Gastroesophageal sphincter (tissue), 3 donors: ENCODE measurements at regions not wholly inside any gene's neighbourhood (a gene's known extent, or its start where the extent isn't known, plus 50 kb on each side); places are given as distances from the start of the nearest gene placed in this dataset.

ENCODE experiments used
- EP300 ChIP-seq: sonication (generic); formaldehyde crosslinking; IDR thresholded peaks from one replicate; pipeline ENCODE4 v1.6.1; 2017; ENCODE audit warnings: antibody characterized with exemption, mild to moderate bottlenecking
- POLR2AphosphoS5 ChIP-seq: sonication (generic); formaldehyde crosslinking; IDR thresholded peaks from one replicate; pipeline ENCODE4 v1.6.1; 2017; ENCODE audit warnings: antibody characterized with exemption
- TF ChIP-seq, protein P1 (sequence below), 4 experiments: fragments of 200-600 bp in 2 of 4; fragments of 450-650 bp in 2 of 4; sonication (generic) in 1 of 4; IDR thresholded peaks; one replicate each; pipeline ENCODE4 v1.5.1; 2017 to 2019; ENCODE audit warnings: antibody characterized with exemption in 4 of 4, mild to moderate bottlenecking in 2 of 4, moderate library complexity in 2 of 4

DNA sequence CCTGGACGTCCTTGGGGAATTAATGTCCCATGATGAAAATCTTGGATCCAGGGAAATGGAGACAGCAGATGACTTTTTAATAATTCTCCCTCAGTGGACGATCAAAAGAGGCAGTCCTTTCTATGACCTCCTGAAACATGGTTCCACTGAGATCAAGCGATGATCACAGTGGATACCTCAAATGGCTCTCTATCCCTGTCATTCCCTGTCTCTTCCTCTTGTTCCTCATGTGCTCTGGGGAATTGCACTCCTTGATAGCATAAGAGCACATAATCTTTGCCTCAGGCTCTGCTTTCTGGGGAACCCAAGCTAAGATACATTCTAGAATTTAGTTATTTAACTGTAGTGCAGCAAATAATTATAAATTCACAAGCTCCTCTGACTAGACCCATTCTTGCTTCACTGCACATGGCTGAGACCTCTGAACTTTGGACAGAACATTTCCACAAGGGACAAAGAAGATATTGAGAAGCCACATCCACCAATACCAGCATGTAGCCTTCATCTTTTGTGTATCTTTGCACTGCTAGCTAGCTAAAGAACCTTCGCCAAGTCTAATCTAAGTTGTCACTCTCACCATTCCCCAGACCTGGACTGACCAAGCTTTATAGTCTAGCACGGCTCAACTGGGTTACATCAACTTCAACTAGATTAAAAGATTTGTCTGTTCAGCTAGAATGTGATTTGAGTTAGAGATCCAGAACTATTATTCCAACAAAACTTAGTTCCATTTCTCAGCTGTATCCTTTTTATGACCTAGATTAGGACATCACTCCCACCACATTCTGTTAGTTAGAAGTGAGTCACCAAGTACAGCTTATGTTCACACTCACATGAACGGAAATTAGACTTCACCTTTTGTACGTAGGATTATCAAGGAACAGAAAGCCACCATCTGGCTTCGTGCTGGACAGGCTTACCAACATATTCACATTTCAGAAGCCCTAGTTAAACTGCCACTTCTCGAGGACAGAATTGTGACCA is 142.7 kb downstream of the SUCLA2 start:
- TF ChIP-seq, protein P1, sequence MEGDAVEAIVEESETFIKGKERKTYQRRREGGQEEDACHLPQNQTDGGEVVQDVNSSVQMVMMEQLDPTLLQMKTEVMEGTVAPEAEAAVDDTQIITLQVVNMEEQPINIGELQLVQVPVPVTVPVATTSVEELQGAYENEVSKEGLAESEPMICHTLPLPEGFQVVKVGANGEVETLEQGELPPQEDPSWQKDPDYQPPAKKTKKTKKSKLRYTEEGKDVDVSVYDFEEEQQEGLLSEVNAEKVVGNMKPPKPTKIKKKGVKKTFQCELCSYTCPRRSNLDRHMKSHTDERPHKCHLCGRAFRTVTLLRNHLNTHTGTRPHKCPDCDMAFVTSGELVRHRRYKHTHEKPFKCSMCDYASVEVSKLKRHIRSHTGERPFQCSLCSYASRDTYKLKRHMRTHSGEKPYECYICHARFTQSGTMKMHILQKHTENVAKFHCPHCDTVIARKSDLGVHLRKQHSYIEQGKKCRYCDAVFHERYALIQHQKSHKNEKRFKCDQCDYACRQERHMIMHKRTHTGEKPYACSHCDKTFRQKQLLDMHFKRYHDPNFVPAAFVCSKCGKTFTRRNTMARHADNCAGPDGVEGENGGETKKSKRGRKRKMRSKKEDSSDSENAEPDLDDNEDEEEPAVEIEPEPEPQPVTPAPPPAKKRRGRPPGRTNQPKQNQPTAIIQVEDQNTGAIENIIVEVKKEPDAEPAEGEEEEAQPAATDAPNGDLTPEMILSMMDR (IDR thresholded peaks at IDR 0.05) = no peak
- TF ChIP-seq POLR2AphosphoS5 = no peak
- no peak for TF ChIP-seq EP300
